ENCODE measurements at regions not wholly inside any gene's neighbourhood (a gene's known extent, or its start where the extent isn't known, plus 50 kb on each side); places are given as distances from the start of the nearest gene placed in this dataset.

- H3K9me3 ChIP-seq (ENCODE audit: insufficient read depth, low read depth, low read length), result peaks cover 6% of the 10 kb centered on the region; the same call in 1 of the 2 replicates
- H2AFZ ChIP-seq (ENCODE audit: low read length), result no peak overlapping the region
- H3K4me2 ChIP-seq (ENCODE audit: low read depth, low read length, poor library complexity, severe bottlenecking), result no peak overlapping the region
- H3K36me3 ChIP-seq (ENCODE audit: insufficient read depth, low read length), result no peaks in the 10 kb centered on the region
- H3K4me3 ChIP-seq (ENCODE audit: low read length, poor library complexity, severe bottlenecking), result no peak overlapping the region
- no peaks in the 10 kb centered on the region for H3K79me2 ChIP-seq (ENCODE audit: insufficient read depth, low read length)
- H3F3A ChIP-seq (ENCODE audit: low read depth), result no peaks in the 10 kb centered on the region
- H3K4me1 ChIP-seq (ENCODE audit: insufficient read depth, low read length, poor library complexity, severe bottlenecking), result no peaks in the 10 kb centered on the region
- H3K9me2 ChIP-seq (replicated peaks; ENCODE audit: low read depth, low read length), result no peaks in the 10 kb centered on the region
- TF ChIP-seq CTCF (conservative IDR thresholded peaks at IDR 0.05; ENCODE audit: low read length) (no peak), EZH2phosphoT487 (IDR thresholded peaks at IDR 0.05; ENCODE audit: borderline replicate concordance) (no peak)
- no peak overlapping the region for H3K9ac ChIP-seq (ENCODE audit: low read depth, low read length, poor library complexity, severe bottlenecking)
- no peaks in the 10 kb centered on the region for H4K20me1 ChIP-seq (ENCODE audit: insufficient read depth, low read length, poor library complexity, severe bottlenecking)
- H3K27me3 ChIP-seq (ENCODE audit: insufficient read depth, low read length, poor library complexity, severe bottlenecking), result no peaks in the 10 kb centered on the region
Measured at GRCh38 chr10:23951841-23952240, 257.1 kb upstream of the KIAA1217 start.

GRCh38 chr10:23955456-23956225 is 253.3 kb upstream of the KIAA1217 start:
- Histone ChIP-seq H3K36me3 (ENCODE audit: insufficient read depth, low read length) (no peaks in the 10 kb centered on the region), H3K9me3 (ENCODE audit: insufficient read depth, low read depth, low read length) (peaks cover 6% of the 10 kb centered on the region; the same call in 1 of the 2 replicates), H3K4me1 (ENCODE audit: insufficient read depth, low read length, poor library complexity, severe bottlenecking) (no peaks in the 10 kb centered on the region), H3K4me3 (ENCODE audit: low read length, poor library complexity, severe bottlenecking) (no peak overlapping the region), H3K9me2 (replicated peaks; ENCODE audit: low read depth, low read length) (no peaks in the 10 kb centered on the region), H3K9ac (ENCODE audit: low read depth, low read length, poor library complexity, severe bottlenecking) (no peak overlapping the region), H3F3A (ENCODE audit: low read depth) (no peaks in the 10 kb centered on the region), H3K79me2 (ENCODE audit: insufficient read depth, low read length) (no peaks in the 10 kb centered on the region), H3K27me3 (ENCODE audit: insufficient read depth, low read length, poor library complexity, severe bottlenecking) (no peaks in the 10 kb centered on the region), H2AFZ (ENCODE audit: low read length) (no peak overlapping the region), H4K20me1 (ENCODE audit: insufficient read depth, low read length, poor library complexity, severe bottlenecking) (no peaks in the 10 kb centered on the region), H3K4me2 (ENCODE audit: low read depth, low read length, poor library complexity, severe bottlenecking) (no peak overlapping the region)
- TF ChIP-seq EZH2phosphoT487 (IDR thresholded peaks at IDR 0.05; ENCODE audit: borderline replicate concordance), result no peak

- TF ChIP-seq CTCF (conservative IDR thresholded peaks at IDR 0.05; ENCODE audit: low read length), result no peak
- no peak for TF ChIP-seq EZH2phosphoT487 (IDR thresholded peaks at IDR 0.05; ENCODE audit: borderline replicate concordance)
- H3F3A ChIP-seq (ENCODE audit: low read depth), result no peaks in the 10 kb centered on the region
Measured at GRCh38 chr10:23965123-23965522, 243.8 kb upstream of the KIAA1217 start.

GRCh38 chr10:23965880-23966279 is 243.1 kb upstream of the KIAA1217 start:
- Histone ChIP-seq H3K36me3 (ENCODE audit: insufficient read depth, low read length) (no peaks in the 10 kb centered on the region), H3K4me2 (ENCODE audit: low read depth, low read length, poor library complexity, severe bottlenecking) (no peak overlapping the region), H4K20me1 (ENCODE audit: insufficient read depth, low read length, poor library complexity, severe bottlenecking) (no peaks in the 10 kb centered on the region), H3K79me2 (ENCODE audit: insufficient read depth, low read length) (no peaks in the 10 kb centered on the region), H2AFZ (ENCODE audit: low read length) (no peak overlapping the region), H3F3A (ENCODE audit: low read depth) (no peaks in the 10 kb centered on the region), H3K9me3 (ENCODE audit: insufficient read depth, low read depth, low read length) (no peaks in the 10 kb centered on the region), H3K9me2 (replicated peaks; ENCODE audit: low read depth, low read length) (no peaks in the 10 kb centered on the region), H3K27me3 (ENCODE audit: insufficient read depth, low read length, poor library complexity, severe bottlenecking) (no peaks in the 10 kb centered on the region), H3K9ac (ENCODE audit: low read depth, low read length, poor library complexity, severe bottlenecking) (no peak overlapping the region), H3K4me3 (ENCODE audit: low read length, poor library complexity, severe bottlenecking) (no peak overlapping the region), H3K4me1 (ENCODE audit: insufficient read depth, low read length, poor library complexity, severe bottlenecking) (peaks cover 12% of the 10 kb centered on the region)
- TF ChIP-seq CTCF (conservative IDR thresholded peaks at IDR 0.05; ENCODE audit: low read length) (no peak), EZH2phosphoT487 (IDR thresholded peaks at IDR 0.05; ENCODE audit: borderline replicate concordance) (no peak)

More at GRCh38 chr10:23965123-23965522, 243.8 kb upstream of the KIAA1217 start:
- Histone ChIP-seq H2AFZ (ENCODE audit: low read length) (no peak overlapping the region), H3K27me3 (ENCODE audit: insufficient read depth, low read length, poor library complexity, severe bottlenecking) (no peaks in the 10 kb centered on the region), H3K4me1 (ENCODE audit: insufficient read depth, low read length, poor library complexity, severe bottlenecking) (peaks cover 12% of the 10 kb centered on the region), H3K36me3 (ENCODE audit: insufficient read depth, low read length) (no peaks in the 10 kb centered on the region), H3K9ac (ENCODE audit: low read depth, low read length, poor library complexity, severe bottlenecking) (no peak overlapping the region), H3K4me2 (ENCODE audit: low read depth, low read length, poor library complexity, severe bottlenecking) (no peak overlapping the region), H4K20me1 (ENCODE audit: insufficient read depth, low read length, poor library complexity, severe bottlenecking) (no peaks in the 10 kb centered on the region), H3K79me2 (ENCODE audit: insufficient read depth, low read length) (no peaks in the 10 kb centered on the region), H3K9me2 (replicated peaks; ENCODE audit: low read depth, low read length) (no peaks in the 10 kb centered on the region), H3K9me3 (ENCODE audit: insufficient read depth, low read depth, low read length) (no peaks in the 10 kb centered on the region), H3K4me3 (ENCODE audit: low read length, poor library complexity, severe bottlenecking) (no peak overlapping the region)
